Kasumi-1 (cell line): ENCODE measurements at regions not wholly inside any gene's neighbourhood (a gene's known extent, or its start where the extent isn't known, plus 50 kb on each side); places are given as distances from the start of the nearest gene placed in this dataset.

ENCODE experiments used
- DNase-seq, 2 experiments: peaks; one replicate each; lab custom pipeline; 2025; lab: John Stamatoyannopoulos, UW

- peak; percentile 6 to 12 for DNase-seq
Observed at GRCh38 chr12:92275443-92276154, 130.0 kb upstream of the BTG1 start.

DNA sequence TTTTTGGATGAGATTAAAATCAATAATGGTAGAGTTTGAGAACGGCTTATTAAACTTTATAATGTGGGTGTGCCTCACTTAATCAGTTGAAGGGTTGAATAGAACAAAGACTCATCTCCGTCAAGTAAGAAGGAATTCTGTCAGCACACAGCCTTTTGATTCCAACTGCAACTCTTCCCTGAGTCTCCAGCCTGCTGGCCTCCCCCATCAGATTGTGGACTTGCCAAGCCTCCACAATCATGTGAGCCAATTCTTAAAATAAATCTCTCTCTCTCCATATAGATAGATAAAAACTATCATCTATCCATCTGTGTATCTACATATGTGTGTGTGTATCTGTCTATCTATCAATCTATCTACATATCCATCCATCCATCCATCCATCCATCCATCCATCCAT lies 127.4 kb upstream of the BTG1 start:
- no peak for DNase-seq

DNA sequence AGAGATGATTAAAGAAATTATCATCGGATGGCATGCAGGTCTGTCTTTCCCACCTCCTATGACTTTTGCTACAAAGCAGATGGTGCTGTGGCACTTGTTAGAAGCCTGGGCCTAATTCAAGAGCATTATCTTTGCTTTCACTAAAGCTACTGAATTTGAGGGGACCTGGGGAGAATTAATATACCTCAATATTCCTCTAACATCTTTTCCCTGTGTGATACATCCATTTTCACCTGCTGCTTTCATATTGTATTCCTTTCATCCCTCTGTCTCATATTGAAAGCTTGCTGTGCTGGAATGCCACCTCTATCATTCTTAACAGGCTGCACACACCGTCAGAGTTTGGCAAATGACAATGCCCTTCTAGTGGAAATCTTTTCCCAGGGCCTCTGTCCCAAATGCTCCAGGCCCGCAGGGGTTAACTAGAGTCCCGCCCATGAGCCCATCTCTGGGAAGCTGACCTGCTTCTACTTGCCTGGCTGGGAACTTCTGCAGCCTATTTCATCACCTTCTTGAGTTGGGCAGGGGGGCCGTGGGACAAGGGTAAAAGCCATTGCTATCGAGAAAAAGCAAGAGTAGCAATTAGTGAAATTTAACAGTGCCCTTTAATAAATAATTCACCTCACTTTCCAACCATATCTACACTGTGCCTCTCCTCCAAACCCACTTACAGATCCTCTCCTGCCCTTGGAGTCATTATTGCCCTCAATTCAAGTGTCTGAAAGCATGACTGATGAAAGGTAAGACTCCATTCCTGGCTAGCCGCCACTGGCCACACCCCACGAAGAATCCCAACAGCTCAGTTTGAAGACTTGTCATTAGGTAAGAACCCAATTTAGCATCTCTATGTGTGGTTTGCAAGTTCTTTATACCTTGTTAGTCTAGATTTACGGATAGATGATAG lies 126.7 kb upstream of the BTG1 start:
- DNase-seq = no peak

- no peak for DNase-seq
Observed at GRCh38 chr12:92271341-92271740, 125.7 kb upstream of the BTG1 start.

- no peak for DNase-seq
Observed at GRCh38 chr12:92270521-92270920, 124.9 kb upstream of the BTG1 start.

DNA sequence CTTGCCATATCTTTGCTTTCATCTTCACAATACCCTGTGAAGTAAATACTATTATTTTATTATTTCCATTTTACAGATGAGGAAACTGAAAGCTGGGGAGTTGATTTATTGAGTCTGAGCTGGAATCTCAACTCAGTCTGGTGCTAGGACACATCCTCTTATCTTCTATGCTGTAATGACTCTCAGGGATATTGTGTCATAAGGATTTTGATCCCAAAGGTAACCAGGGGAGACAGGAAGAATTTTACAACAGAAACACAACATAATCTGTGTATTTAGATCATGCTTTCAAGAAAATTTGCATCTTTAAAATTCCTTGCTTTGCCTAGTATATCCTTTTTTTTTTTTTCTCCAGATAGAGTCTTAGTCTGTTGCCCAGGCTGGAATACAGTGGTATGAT lies 123.3 kb upstream of the BTG1 start:
- DNase-seq = no peak

- DNase-seq = no peak
Observed at GRCh38 chr12:92261692-92262091, 116.0 kb upstream of the BTG1 start.

- DNase-seq = no peak
Observed at GRCh38 chr12:92261071-92261470, 115.4 kb upstream of the BTG1 start.

DNA sequence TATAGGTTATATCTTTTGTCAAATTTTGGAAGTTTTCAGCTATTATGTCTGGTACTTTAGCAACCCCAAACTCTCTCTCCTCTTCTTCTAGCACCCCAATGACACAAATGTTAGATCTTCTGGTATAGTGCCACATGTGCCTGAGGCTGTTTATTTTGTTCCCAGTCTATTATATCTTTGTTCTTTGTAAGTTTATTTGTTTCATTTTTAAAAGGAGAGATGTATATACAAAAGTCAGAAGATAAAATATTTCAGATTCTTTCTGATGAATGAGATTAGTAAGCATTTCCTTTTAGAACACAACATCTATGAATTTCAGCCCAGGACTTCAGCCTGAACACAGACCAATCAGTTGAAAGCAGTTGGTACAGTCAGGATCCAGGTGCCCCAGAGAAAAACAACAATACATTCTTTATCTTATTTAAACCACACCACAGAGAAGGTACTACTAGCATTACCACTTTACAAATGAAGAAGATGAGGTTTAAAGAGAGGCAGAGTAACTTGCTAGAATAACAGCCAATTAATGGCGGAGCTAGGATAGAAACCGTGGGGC lies 114.1 kb upstream of the BTG1 start:
- no peak for DNase-seq

GRCh38 chr12:92259291-92259690 lies 113.6 kb upstream of the BTG1 start:
- no peak for DNase-seq

DNA sequence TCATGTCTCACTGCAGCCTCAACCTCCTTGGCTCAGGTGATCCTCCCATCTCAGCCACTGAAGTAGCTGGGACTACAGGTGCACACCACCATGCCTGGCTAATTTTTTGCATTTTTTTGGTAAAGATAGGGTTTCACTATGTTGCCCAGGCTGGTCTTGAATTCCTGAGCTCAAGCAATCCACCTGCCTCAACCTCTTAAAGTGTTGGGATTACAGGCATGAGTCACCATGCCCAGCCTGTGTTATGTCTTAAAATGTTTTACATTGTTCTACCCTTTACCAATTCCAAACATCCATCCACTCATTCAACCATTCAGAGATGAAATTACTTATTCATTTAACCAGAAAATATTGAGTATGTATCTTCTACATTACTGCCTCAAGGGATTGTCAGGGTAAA lies 111.6 kb upstream of the BTG1 start:
- DNase-seq = no peak

DNA sequence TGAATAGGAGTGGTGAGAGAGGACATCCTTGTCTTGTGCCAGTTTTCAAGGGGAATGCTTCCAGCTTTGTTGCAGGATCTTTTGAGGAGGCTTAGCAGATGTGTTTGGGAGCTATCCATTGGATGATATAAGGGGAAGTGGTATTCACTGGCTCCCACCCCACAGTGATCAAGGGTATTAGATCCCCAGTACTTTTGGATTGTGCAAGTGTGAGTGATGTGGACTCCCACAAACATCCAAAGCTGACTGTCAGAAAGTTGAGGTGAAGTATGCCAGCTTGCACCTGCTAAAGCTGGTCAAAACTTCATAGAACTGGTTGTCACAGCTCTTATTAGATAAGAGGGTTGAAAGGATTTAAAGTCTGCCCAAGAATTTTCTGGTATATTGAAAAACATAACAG lies 110.1 kb upstream of the BTG1 start:
- DNase-seq = no peak

DNA sequence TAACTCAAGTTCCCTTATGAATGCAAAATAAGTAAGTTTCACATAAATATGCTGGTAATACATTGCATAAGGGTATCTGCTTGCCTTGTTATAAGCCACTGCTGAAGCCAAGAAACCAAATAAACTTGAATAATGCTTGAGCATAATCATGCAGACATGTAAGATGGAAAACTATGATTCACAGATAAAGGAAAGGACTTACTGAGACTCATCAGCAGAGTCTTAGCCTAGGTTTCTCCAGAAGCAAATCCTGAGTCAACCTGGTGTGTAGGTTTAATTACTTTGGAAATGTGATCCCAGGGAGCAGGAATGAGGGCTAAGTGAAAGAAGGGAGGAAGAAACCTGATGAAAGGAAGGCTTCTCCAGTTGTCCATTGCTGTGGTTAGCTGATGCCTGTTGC lies 107.7 kb upstream of the BTG1 start:
- DNase-seq = no peak

DNA sequence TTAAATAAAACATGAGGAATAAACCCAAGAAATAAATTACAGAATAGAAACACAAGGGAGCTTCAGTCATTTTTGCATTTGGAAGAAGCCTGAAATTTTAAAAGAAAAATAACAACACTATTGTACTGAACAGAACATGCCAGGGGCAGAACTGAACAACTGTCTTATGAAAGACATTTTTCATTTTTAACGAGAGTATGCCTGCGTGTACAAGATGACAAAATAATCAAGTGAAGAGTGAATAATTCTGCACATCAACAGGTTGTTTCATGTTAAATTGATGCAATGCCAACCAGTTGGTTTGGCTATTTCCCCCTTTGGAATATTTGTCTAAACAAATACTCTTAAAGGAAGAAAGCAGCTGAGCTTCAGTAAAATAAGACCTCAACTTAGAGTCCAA lies 103.3 kb upstream of the BTG1 start:
- DNase-seq = no peak

- no peak for DNase-seq
Observed at GRCh38 chr12:92244036-92244435, 98.4 kb upstream of the BTG1 start.

DNA sequence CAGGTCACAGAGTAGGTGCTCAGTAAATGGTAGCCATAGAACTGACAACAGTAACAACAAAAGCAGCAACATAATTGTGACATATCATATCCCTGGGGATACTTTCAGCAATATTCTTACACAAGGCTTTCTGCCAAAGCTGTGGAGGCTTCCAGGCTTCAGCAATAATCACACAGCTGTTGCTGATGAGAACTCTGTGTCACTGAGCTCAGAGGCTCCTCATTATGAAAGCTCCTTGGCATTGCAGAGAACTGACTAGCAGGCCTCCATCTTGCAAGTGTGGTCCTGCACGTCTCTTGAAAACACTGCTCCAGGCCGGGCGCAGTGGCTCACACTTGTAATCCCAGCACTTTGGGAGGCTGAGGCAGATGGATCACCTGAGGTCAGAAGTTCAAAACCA lies 97.3 kb upstream of the BTG1 start:
- no peak for DNase-seq

- DNase-seq = no peak
Observed at GRCh38 chr12:92237762-92238523, 92.3 kb upstream of the BTG1 start.

- DNase-seq = no peak
Observed at GRCh38 chr12:92237262-92237661, 91.6 kb upstream of the BTG1 start.

DNA sequence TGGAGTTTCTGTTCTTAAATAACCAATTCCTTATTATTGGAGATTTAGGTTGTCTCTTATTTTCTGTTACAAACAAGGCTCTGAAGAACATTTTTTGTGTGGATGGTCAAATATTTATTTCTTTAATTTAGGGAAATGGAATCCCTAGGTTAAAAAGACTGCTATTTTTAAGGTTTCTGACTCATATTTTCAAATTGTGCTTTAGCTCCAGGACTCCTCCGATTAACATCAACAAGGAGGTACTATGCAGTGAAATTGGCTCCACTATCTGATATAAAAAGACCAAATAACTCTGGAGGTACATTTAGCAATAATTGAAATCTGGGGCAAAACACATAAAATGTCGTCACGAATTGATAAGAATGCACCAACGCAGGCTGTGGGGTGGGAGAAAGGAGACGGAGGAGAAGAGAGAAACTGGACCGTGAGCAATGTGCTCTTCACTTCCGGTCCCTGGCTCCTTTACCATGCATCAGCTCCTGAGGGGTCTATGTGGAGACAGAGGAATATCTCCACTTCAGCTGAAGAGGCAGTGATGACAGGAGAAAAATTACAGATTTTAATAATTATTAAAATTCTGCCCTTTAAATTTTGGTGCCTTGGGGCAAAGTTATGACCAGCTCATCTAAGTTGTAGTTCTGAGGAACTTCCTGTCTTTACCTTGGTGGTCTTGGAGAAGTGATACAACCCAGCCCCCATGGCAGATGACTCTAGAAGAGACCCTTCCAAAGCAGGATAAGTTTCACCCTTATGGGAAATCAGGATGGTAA lies 90.2 kb upstream of the BTG1 start:
- no peak for DNase-seq

- DNase-seq = no peak
Observed at GRCh38 chr12:92234533-92234932, 88.9 kb upstream of the BTG1 start.

- no peak for DNase-seq
Observed at GRCh38 chr12:92233346-92234015, 87.8 kb upstream of the BTG1 start.
